Progenitor cell of endocrine pancreas (in vitro differentiated cells): ENCODE measurements at regions not wholly inside any gene's neighbourhood (a gene's known extent, or its start where the extent isn't known, plus 50 kb on each side); places are given as distances from the start of the nearest gene placed in this dataset.

Source experiments
- DNase-seq: peaks from one replicate; pipeline ENCODE4 v3.0.0; 2021; ENCODE audit warnings: low spot score; ENCODE audit not compliant: unreplicated experiment
- H3K27ac Mint-ChIP-seq: 2 replicates; pipeline ENCODE4 v1.8.0; 2021; ENCODE audit warnings: mild to moderate bottlenecking, moderate library complexity, mixed read lengths
- H3K27me3 Mint-ChIP-seq: 2 replicates; pipeline ENCODE4 v1.8.0; 2021; ENCODE audit warnings: mixed read lengths
- H3K36me3 Mint-ChIP-seq: 2 replicates; pipeline ENCODE4 v1.8.0; 2022; ENCODE audit warnings: mixed read lengths; ENCODE audit not compliant: insufficient read depth
- H3K4me1 Mint-ChIP-seq: 2 replicates; pipeline ENCODE4 v1.8.0; 2021; ENCODE audit warnings: low read depth, mixed read lengths
- H3K4me3 Mint-ChIP-seq: 2 replicates; pipeline ENCODE4 v1.8.0; 2021; ENCODE audit warnings: low read depth, mild to moderate bottlenecking, moderate library complexity, mixed read lengths
- H3K9me3 Mint-ChIP-seq: 2 replicates; pipeline ENCODE4 v1.8.0; 2021; ENCODE audit warnings: low read depth, mixed read lengths
- CTCF ChIP-seq: fragments of 200-600 bp; sonication (generic); IDR thresholded peaks from one replicate; pipeline ENCODE4 v1.5.0; 2021; ENCODE audit warnings: antibody characterized with exemption, mild to moderate bottlenecking; ENCODE audit not compliant: unreplicated experiment

- no peak for TF ChIP-seq CTCF
- Mint-ChIP-seq H3K27me3 (no peaks in the 10 kb centered on the region), H3K4me1 (peaks cover 2% of the 10 kb centered on the region)
Measured at GRCh38 chr6:100261486-100261885, 203.2 kb downstream of the SIM1 start.

GRCh38 chr6:100260584-100260983 lies 204.1 kb downstream of the SIM1 start:
- no peak for TF ChIP-seq CTCF
- Mint-ChIP-seq H3K27me3 (no peaks in the 10 kb centered on the region), H3K27ac (no peak overlapping the region), H3K9me3 (no peaks in the 10 kb centered on the region), H3K4me3 (no peak overlapping the region), H3K4me1 (peaks cover 2% of the 10 kb centered on the region), H3K36me3 (no peaks in the 10 kb centered on the region)
- no peak for DNase-seq

More at GRCh38 chr6:100261486-100261885, 203.2 kb downstream of the SIM1 start:
- H3K36me3 Mint-ChIP-seq = no peaks in the 10 kb centered on the region
- DNase-seq = no peak
- H3K27ac Mint-ChIP-seq = no peak overlapping the region
- H3K4me3 Mint-ChIP-seq = no peak overlapping the region
- H3K9me3 Mint-ChIP-seq = no peaks in the 10 kb centered on the region

- no peak for TF ChIP-seq CTCF
- peaks cover 2% of the 10 kb centered on the region for H3K4me1 Mint-ChIP-seq
- H3K27me3 Mint-ChIP-seq = no peaks in the 10 kb centered on the region
- no peaks in the 10 kb centered on the region for H3K9me3 Mint-ChIP-seq
- DNase-seq = no peak
- H3K4me3 Mint-ChIP-seq = no peak overlapping the region
- no peak overlapping the region for H3K27ac Mint-ChIP-seq
- no peaks in the 10 kb centered on the region for H3K36me3 Mint-ChIP-seq
Measured at GRCh38 chr6:100259865-100260264, 204.9 kb downstream of the SIM1 start.

GRCh38 chr6:100258752-100259151 lies 206.0 kb downstream of the SIM1 start:
- Mint-ChIP-seq H3K9me3 (no peaks in the 10 kb centered on the region), H3K27ac (no peak overlapping the region), H3K36me3 (no peaks in the 10 kb centered on the region), H3K27me3 (no peaks in the 10 kb centered on the region), H3K4me3 (no peak overlapping the region), H3K4me1 (peaks cover 2% of the 10 kb centered on the region)
- DNase-seq = no peak
- no peak for TF ChIP-seq CTCF

GRCh38 chr6:100257793-100258395 lies 206.8 kb downstream of the SIM1 start:
- H3K4me1 Mint-ChIP-seq = peaks cover 2% of the 10 kb centered on the region
- H3K27me3 Mint-ChIP-seq = no peaks in the 10 kb centered on the region
- no peak for DNase-seq
- TF ChIP-seq CTCF = no peak
- no peaks in the 10 kb centered on the region for H3K36me3 Mint-ChIP-seq
- no peak overlapping the region for H3K27ac Mint-ChIP-seq
- H3K4me3 Mint-ChIP-seq = no peak overlapping the region
- no peaks in the 10 kb centered on the region for H3K9me3 Mint-ChIP-seq
